ACC112 (cell line): ENCODE measurements at regions not wholly inside any gene's neighbourhood (a gene's known extent, or its start where the extent isn't known, plus 50 kb on each side); places are given as distances from the start of the nearest gene placed in this dataset.

Experiments
- H2AFZ ChIP-seq: fragments of 200-600 bp; sonication (generic); one replicate; pipeline ENCODE4 v1.6.0; 2017; ENCODE audit warnings: antibody characterized with exemption, low read length; ENCODE audit not compliant: unreplicated experiment
- H3K27ac ChIP-seq: fragments of 200-600 bp; sonication (generic); 2 replicates; pipeline ENCODE4 v1.5.1; 2014; ENCODE audit warnings: low read depth, mild to moderate bottlenecking, antibody characterized with exemption, low read length, moderate library complexity
- H3K27me3 ChIP-seq: fragments of 200-600 bp; sonication (generic); 2 replicates; pipeline ENCODE4 v1.6.1; 2014; ENCODE audit warnings: mild to moderate bottlenecking, antibody characterized with exemption, low read length, moderate library complexity, mixed read lengths; ENCODE audit not compliant: insufficient read depth
- H3K36me3 ChIP-seq: fragments of 200-600 bp; sonication (generic); 2 replicates; pipeline ENCODE4 v1.6.1; 2016; ENCODE audit warnings: mild to moderate bottlenecking, antibody characterized with exemption, low read length, moderate library complexity, mixed read lengths; ENCODE audit not compliant: insufficient read depth
- H3K4me1 ChIP-seq: fragments of 200-600 bp; sonication (generic); one replicate; pipeline ENCODE4 v1.6.1; 2016; ENCODE audit warnings: low read length, mixed read lengths; ENCODE audit not compliant: insufficient read depth, unreplicated experiment, control insufficient read depth
- H3K4me3 ChIP-seq: fragments of 200-600 bp; sonication (generic); 2 replicates; pipeline ENCODE4 v1.5.1; 2014; ENCODE audit warnings: mild to moderate bottlenecking, low read depth, low read length
- H3K79me2 ChIP-seq: fragments of 200-600 bp; sonication (generic); one replicate; pipeline ENCODE4 v1.6.0; 2016; ENCODE audit warnings: low read length; ENCODE audit not compliant: control insufficient read depth, unreplicated experiment, insufficient read depth

GRCh38 chr3:117628823-117629291 lies 919.3 kb downstream of the TUSC7 start:
- Histone ChIP-seq H2AFZ (peak overlapping the region; percentile 1), H3K4me1 (peaks cover 21% of the 10 kb centered on the region), H3K4me3 (peak overlapping the region; percentile 32; the same call in 1 of the 2 replicates), H3K27ac (0 out of 2 replicates have a peak overlapping the region, but pooled peaks have one; percentile 27), H3K27me3 (no peaks in the 10 kb centered on the region), H3K79me2 (no peaks in the 10 kb centered on the region), H3K36me3 (no peaks in the 10 kb centered on the region)

DNA sequence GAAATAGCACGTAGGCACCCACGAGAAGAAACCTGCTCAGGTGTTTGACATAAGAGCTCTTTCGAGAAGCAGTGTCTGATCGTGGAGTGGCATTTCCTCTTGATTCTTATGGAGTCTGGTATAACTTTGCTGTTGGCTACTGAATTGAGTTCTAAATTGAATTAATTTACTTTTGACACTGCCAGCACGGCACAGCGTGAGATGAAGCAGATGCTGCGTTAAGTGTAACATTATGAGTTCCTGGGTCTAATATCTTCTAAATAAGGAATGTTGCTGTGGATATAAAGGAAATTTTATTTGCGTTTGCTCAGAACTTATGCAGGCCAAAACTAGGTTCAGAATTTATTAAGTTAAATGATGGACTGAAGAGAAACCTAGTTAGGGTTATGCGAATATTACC lies 919.9 kb downstream of the TUSC7 start:
- Histone ChIP-seq H3K27me3 (no peaks in the 10 kb centered on the region), H3K36me3 (no peaks in the 10 kb centered on the region), H3K4me1 (peaks cover 21% of the 10 kb centered on the region), H2AFZ (no peak overlapping the region), H3K27ac (no peak overlapping the region), H3K4me3 (no peak overlapping the region), H3K79me2 (no peaks in the 10 kb centered on the region)

GRCh38 chr3:117630469-117630868 lies 920.9 kb downstream of the TUSC7 start:
- peaks cover 21% of the 10 kb centered on the region for H3K4me1 ChIP-seq
- no peak overlapping the region for H3K27ac ChIP-seq
- no peaks in the 10 kb centered on the region for H3K79me2 ChIP-seq

GRCh38 chr3:117630885-117631284 lies 921.3 kb downstream of the TUSC7 start:
- no peaks in the 10 kb centered on the region for H3K36me3 ChIP-seq
- H2AFZ ChIP-seq = no peak overlapping the region
- H3K4me1 ChIP-seq = peaks cover 21% of the 10 kb centered on the region
- H3K27me3 ChIP-seq = no peaks in the 10 kb centered on the region
- H3K79me2 ChIP-seq = no peaks in the 10 kb centered on the region
- no peak overlapping the region for H3K4me3 ChIP-seq
- no peak overlapping the region for H3K27ac ChIP-seq

More at GRCh38 chr3:117630469-117630868, 920.9 kb downstream of the TUSC7 start:
- H3K36me3 ChIP-seq = no peaks in the 10 kb centered on the region
- no peak overlapping the region for H2AFZ ChIP-seq
- H3K27me3 ChIP-seq = no peaks in the 10 kb centered on the region
- H3K4me3 ChIP-seq = no peak overlapping the region

GRCh38 chr3:117631781-117632180 lies 922.2 kb downstream of the TUSC7 start:
- no peaks in the 10 kb centered on the region for H3K27me3 ChIP-seq
- H3K27ac ChIP-seq = no peak overlapping the region
- no peaks in the 10 kb centered on the region for H3K36me3 ChIP-seq
- H3K79me2 ChIP-seq = no peaks in the 10 kb centered on the region
- H3K4me3 ChIP-seq = no peak overlapping the region
- peaks cover 21% of the 10 kb centered on the region for H3K4me1 ChIP-seq
- H2AFZ ChIP-seq = no peak overlapping the region

- no peaks in the 10 kb centered on the region for H3K36me3 ChIP-seq
- no peaks in the 10 kb centered on the region for H3K79me2 ChIP-seq
- no peak overlapping the region for H3K4me3 ChIP-seq
- no peak overlapping the region for H3K27ac ChIP-seq
- no peaks in the 10 kb centered on the region for H3K27me3 ChIP-seq
- H2AFZ ChIP-seq = no peak overlapping the region
- peaks cover 21% of the 10 kb centered on the region for H3K4me1 ChIP-seq
Measured at GRCh38 chr3:117632191-117632590, 922.6 kb downstream of the TUSC7 start.

DNA sequence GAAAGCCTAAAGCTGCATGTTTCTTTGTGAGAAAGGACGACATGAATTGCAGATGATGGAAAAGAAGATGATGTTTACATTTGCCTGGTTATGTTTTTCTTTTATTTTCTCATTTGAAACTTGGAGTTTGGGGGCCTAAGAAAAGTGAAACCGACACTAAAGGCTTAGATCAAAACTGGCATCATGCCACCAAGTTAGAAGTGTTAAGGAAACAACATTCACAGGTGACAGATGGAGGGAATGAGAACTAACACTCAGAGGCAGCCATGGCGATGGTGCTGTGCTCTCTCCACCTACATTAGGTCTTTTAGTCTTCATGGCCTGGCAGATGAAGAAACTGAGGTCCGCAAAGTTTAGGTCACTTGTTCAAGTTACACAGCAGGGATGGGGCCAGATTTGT lies 923.6 kb downstream of the TUSC7 start:
- Histone ChIP-seq H3K36me3 (no peaks in the 10 kb centered on the region), H3K4me3 (no peak overlapping the region), H3K27ac (no peak overlapping the region), H3K4me1 (peaks cover 21% of the 10 kb centered on the region), H2AFZ (no peak overlapping the region), H3K27me3 (no peaks in the 10 kb centered on the region), H3K79me2 (no peaks in the 10 kb centered on the region)

GRCh38 chr3:117637666-117638065 lies 928.1 kb downstream of the TUSC7 start:
- Histone ChIP-seq H3K79me2 (no peaks in the 10 kb centered on the region), H3K27ac (no peak overlapping the region), H3K4me3 (no peak overlapping the region), H3K4me1 (no peaks in the 10 kb centered on the region), H2AFZ (no peak overlapping the region), H3K36me3 (no peaks in the 10 kb centered on the region), H3K27me3 (no peaks in the 10 kb centered on the region)

DNA sequence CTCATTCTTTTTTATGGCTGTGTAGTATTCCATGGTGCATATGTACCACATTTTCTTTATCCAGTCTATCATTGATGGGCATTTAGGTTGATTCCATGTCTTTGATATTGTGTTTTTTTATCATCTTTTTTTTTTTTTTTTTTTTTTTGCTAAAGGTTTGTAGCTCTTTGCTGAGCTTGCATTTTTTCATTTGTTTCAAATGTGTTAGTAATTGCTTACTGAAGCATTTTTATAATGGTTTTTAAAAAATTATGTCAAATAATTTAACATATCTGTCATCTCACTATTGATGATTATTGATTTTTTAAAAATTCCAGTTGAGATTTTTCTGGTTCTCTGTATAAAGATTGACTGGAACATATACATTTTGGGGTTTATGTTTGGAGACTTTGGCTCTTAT lies 934.6 kb downstream of the TUSC7 start:
- H3K4me1 ChIP-seq = peaks cover 7% of the 10 kb centered on the region
- H3K36me3 ChIP-seq = no peaks in the 10 kb centered on the region
- no peak overlapping the region for H3K4me3 ChIP-seq
- H3K27ac ChIP-seq = no peak overlapping the region
- H3K27me3 ChIP-seq = no peaks in the 10 kb centered on the region
- no peak overlapping the region for H2AFZ ChIP-seq
- H3K79me2 ChIP-seq = no peaks in the 10 kb centered on the region

- Histone ChIP-seq H3K27me3 (no peaks in the 10 kb centered on the region), H3K4me3 (no peak overlapping the region)
Measured at GRCh38 chr3:117645561-117646242, 936.1 kb downstream of the TUSC7 start.

DNA sequence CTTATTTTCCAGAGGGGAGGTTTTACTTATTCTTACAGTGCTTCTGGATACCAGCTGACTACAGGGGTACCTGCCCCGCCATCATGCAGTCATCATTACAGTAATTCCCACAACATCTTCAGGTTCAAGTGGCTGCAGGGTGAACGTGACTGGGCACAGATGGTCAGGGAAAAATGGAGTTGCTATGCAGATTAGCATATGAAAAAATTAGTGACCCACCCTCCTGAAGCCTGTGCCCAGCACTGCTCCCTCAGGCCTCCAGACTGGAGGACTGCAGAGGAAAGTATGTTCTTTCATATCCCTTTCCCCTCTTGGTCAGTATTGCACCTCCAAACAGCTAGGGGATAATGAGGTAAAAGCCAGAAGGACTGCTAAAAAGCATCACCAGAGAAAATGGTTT lies 937.9 kb downstream of the TUSC7 start:
- H2AFZ ChIP-seq = no peak overlapping the region
- no peaks in the 10 kb centered on the region for H3K79me2 ChIP-seq
- H3K4me1 ChIP-seq = peaks cover 7% of the 10 kb centered on the region
- H3K4me3 ChIP-seq = no peak overlapping the region
- H3K27me3 ChIP-seq = no peaks in the 10 kb centered on the region
- H3K27ac ChIP-seq = no peak overlapping the region
- H3K36me3 ChIP-seq = no peaks in the 10 kb centered on the region

More at GRCh38 chr3:117645561-117646242, 936.1 kb downstream of the TUSC7 start:
- Histone ChIP-seq H3K27ac (no peak overlapping the region), H2AFZ (no peak overlapping the region), H3K4me1 (peaks cover 7% of the 10 kb centered on the region), H3K79me2 (no peaks in the 10 kb centered on the region), H3K36me3 (no peaks in the 10 kb centered on the region)
